Mesenteric fat pad (tissue), 1 donor: ENCODE measurements at regions not wholly inside any gene's neighbourhood (a gene's known extent, or its start where the extent isn't known, plus 50 kb on each side); places are given as distances from the start of the nearest gene placed in this dataset.
"Not testable (repeated sequence)": the region's sequence is repeated elsewhere in the genome, so short reads cannot be mapped to it uniquely, and the experiment has no call there.

ENCODE experiments used
- DNase-seq: peaks from one replicate; pipeline ENCODE4 v3.0.0-alpha.2; 2020; ENCODE audit warnings: low spot score
- donor health status: DM: yes; HTN: yes; CAD: no.

- DNase-seq: no peak
These were observed 195.6 kb downstream of the TBC1D2B start for GRCh38 chr15:77881950-77882349.

DNA sequence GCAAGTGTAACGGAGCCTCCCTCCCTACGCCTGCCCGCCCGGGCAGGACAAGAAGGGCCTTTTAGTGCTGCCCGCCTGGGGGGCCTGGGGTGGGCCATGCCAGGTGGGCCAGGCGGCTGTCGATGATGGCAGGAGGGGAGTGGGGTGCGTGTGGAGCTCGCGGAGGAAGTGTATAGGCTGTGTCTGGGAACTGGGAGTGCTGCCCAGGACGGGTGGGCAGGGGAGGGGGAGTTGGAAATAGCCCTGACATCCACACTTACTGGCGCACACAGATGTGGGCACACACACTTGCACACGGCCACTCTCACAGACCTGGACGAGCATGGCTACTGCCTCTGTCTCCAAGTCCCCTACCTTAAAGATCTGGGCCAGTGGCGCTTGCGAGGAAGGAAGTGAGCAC, 196.0 kb downstream of the TBC1D2B start:
- DNase-seq: not testable (repeated sequence)

GRCh38 chr15:77879466-77879865, 198.0 kb downstream of the TBC1D2B start:
- DNase-seq: not testable (repeated sequence)

DNA sequence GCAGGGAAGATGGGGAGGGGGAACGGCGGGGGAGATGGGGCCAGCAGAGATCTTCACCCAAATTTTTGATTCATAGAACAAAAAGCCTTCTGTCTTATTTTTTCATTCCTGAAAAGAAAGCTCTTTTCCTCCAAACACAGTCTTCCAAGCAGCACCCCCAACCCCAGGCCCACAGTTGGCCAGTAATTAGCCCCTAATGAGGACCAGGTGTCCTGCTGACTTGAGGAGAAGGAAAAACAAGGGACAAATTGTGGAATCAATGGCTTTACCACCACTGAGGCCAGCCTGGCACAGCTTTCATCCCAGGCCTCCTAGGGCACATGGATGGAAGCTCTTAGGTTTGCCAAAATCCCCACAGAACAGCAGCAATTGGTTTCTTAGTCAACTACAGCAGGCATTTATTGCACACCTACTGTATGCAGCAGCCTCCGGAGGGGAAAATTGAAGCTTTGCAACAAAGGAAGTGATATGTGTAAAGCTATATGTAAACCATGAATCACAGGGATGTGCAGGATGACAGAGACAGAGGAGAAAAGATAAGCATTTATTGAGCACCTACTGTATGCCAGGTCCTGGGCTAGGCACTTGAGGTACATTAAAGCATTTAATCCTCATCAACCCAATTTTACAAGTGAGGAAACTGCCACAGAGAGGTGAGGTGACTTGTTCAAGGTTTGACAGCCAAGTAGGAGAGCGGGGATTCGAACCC, 199.5 kb downstream of the TBC1D2B start:
- DNase-seq: no peak

DNA sequence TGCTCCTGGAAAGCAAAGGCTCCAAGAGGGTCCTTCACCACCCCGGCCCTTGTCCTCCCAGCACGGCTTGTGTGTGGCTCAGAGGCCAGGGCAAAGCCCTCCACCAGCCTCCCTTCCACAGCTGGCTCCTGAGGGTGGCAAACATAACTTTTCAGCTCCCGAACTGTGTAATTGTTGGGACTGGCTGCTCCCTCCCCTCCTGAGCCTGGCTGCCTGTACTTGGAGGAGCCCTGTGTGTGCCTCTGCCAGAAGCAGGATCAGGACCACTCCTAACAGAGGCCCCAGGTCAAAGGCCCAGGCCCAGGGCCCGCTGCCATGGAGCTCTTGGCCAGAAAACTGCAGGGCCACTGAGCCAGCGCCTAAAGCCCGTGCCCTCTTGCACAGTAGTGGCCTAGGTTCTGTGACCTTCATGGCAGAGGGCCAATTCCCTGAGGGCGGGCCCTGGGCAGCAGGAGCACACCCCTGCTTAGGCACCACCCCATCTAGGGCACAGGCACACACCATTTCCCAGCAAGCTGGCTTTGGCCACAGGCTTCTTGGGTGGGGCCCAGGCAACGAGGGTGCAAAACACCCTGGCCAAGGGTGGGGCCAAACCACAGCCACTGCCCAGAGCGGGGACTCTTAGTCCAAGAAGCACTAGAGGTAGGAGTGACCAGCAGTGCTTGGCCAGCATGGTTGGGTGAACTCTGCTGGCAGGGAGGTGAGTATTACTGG, 201.2 kb downstream of the TBC1D2B start:
- not testable (repeated sequence) for DNase-seq

- not testable (repeated sequence) for DNase-seq
These were observed 202.3 kb downstream of the TBC1D2B start for GRCh38 chr15:77875066-77875721.

GRCh38 chr15:77874063-77874462, 203.4 kb downstream of the TBC1D2B start:
- no peak for DNase-seq

DNA sequence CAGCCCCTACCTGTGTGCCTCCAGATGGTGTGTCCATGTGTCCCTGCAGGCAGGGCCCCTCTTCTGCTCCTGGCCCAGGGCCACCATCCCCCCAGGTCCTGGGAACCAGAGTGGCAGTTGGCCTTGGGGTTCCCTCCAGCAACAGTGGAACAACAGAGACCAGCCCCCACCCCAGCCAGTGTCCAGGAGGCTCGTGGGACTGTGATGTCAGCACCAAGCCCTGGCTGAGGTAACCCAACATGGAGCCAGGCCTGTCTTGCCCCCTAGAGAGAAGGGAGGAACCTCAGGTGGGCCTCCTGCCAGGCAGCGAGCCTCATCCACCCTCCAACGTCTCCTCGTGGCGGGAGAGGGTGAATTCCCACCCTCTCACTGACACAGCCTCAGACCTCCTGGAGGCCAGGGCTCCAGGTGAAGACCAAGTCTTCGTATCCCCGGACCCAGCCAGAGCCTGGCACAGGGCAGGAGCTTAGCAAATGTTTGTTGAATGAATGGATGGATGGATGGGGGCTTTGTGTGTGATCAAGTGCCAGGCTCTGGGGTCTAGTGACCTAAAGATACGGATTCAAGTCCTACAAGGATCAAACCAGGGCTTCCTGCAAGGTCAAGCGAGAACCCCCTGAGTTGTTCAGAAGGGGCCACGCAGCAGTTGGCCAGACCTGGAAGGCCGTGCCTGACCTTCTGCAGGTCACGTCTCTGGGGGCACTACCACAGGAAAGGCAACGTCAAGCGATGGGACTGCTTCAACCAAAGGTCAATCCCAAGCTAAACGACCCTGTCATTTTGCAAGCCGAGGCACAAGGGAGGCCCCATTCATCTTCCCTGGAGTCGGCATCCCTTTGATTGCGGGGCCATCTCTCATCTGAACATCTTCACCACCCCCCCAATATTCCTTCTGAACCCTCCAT, 204.7 kb downstream of the TBC1D2B start:
- not testable (repeated sequence) for DNase-seq

DNA sequence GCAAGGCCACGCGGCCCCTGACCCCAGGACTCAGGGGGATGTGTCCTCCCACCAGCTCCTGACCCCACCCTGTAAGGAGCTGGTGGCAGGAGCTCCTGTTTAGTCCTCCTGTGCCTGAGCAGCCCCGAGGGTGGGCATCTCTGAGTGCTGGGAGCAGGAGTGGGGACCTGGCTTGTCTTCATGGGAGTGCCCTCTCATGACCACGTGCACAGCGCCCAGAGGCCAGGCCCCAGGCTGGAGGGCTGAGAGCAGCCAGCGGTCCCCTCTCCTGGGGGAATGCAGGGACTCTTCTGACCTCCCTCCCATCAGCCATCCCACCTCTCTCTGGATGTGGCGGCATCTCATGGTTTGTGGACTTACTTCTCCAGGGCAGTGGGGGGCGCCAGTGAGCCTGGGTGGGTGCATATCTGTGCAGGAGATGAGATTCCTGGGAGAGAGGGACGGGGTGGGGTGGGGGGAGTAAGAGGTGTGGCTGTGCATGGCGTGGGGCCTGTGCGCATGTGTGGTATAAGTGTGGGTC, 205.6 kb downstream of the TBC1D2B start:
- DNase-seq: no peak

- DNase-seq: no peak
These were observed 207.1 kb downstream of the TBC1D2B start for GRCh38 chr15:77870195-77871065.

DNA sequence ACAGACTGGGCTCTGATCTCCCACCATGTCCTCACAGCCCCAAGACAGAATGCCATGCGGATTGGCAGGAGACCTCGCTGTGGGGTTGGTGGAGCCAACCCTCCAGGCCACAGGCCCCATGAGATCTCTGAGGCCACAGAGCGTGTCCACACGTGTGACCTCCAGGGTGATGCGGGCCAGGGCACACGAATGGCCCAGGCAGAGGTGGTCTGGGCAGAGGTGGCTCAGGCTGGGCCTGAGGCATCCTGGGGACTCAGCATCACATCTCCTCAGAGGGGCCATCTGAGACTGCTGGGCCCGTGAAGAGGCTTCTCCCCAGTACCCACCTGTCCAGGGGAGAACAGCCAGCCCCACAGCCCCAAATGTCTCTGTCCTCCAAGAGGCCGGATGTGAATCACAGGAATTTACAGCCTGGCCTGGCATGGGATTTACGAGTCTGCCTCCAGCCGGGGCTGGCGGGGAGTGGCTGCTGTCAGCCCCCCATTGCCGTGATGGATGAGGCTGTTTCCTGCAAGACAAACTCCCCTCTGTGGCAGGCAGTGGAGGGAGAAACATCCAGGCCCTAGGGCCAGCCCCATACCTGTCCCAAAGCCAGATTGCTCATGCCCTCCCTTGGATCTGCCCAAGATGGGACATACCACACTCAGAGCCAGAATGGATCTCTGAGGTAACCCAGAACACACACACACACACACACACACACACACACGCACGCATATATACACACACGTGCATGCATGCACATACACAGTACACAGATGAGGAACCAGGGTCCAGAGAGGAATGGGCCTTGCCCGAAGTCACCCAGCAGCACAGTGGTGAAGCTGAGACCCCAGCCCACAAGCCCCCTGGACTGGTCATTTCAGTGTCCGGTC, 208.3 kb downstream of the TBC1D2B start:
- no peak for DNase-seq

GRCh38 chr15:77868048-77868629, 209.4 kb downstream of the TBC1D2B start:
- peak; percentile 64 for DNase-seq

DNA sequence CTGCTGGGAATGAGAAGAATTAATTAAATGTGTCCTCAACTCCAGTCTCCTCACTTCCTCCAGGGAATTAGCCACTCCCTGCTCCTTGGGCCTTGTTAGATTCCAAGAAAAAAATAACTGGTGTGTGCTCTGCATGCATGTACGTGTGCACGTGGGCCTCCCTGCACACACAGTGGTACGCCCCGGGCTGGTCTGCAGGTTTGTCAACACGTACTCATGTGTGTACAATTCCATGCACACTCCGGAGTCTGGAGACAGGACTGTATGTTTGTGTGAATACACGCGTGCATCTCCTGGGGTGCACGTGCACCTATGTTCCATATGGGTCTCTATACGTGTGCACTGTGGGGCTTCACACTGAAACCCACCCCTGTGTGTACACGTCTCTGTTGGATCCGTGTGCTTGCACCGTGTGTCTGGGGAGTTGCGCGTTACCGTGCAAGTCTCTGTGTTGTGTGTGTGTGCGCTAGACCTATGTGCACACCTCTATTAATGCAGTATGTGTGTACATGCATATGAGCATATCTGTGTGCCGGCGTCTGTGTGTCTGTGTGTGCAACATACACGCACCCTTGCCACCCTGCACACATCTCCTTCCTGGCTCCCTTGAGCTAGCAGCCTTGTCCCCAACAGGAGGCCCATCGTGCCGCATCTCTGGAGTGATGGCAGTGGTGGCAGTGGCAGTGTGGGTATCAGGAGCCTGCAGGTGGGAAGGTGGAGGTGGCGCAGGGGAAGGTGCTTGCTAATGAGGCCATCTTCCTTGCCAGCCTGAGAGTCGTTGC, 210.1 kb downstream of the TBC1D2B start:
- DNase-seq: peak; percentile 60

- peak; percentile 64 for DNase-seq
These were observed 210.8 kb downstream of the TBC1D2B start for GRCh38 chr15:77866596-77867125.

- peak; percentile 62 for DNase-seq
These were observed 211.3 kb downstream of the TBC1D2B start for GRCh38 chr15:77866186-77866585.

- DNase-seq: peak; percentile 35
These were observed 211.8 kb downstream of the TBC1D2B start for GRCh38 chr15:77865701-77866100.

DNA sequence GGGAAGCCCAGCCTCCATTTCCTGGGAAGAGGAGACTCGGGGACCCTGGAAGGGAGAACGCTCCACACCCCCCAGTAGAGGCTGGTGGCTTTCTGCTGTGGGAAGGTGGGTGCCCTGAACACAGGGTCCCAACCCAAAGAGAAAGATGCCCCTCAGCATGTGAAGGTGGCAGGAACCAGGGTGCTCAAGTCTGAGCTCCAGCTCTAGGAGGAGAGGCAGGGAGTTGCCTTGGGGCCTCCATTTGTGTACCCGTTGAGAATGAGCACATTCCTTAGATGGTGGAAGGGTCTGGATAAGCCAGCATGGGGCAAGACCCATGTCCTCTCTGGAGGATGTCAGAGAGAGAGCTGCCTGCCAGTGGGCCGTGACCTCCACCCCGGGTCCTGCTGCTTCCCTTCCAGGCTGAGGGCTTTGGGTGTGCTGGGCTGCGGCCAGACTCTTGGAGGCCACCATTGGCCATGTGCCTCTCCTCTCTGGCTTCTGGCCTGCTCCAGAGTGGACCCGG, 212.4 kb downstream of the TBC1D2B start:
- peak; percentile 24 for DNase-seq
